C4-2B (cell line): ENCODE measurements at regions not wholly inside any gene's neighbourhood (a gene's known extent, or its start where the extent isn't known, plus 50 kb on each side); places are given as distances from the start of the nearest gene placed in this dataset.

Experiments
- CTCF ChIP-seq: fragments of 450-650 bp; conservative IDR thresholded peaks from 2 replicates; pipeline ENCODE4 v1.5.1; 2017; ENCODE audit warnings: mild to moderate bottlenecking
- ZFX ChIP-seq: fragments of 450-650 bp; IDR thresholded peaks from 2 replicates; pipeline ENCODE4 v1.6.1; 2017

DNA sequence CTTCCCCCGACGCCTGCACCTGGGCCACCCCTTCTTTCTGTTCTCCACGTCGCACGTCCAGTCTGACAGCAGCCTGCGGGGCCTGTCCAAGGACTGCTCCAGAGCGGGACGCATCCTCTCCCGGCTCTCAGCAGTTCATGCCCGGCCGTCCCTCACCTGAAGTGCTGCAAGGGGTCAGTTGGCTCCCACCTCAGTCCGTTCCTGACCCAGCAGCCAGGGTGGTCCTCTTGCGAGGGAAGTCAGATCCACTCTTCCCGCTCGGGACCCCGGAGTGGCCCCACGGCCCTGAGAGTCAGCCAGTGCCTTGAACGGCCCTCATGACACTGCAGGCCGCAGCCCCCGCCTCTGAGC lies 249.7 kb upstream of the IRX4 start:
- no peak for TF ChIP-seq CTCF
- no peak for TF ChIP-seq ZFX
